Activated T-helper 2 cell treated with anti-CD3 and anti-CD28 coated beads, Interferon-gamma antibody, Interleukin-2, Interleukin-4, amounts not matched to agents 10 μg/mL and 5 μg/mL and 100 μg/mL, durations not matched to agents 14 hours and 24 hours and 36 hours (primary cell): ENCODE measurements at regions not wholly inside any gene's neighbourhood (a gene's known extent, or its start where the extent isn't known, plus 50 kb on each side); places are given as distances from the start of the nearest gene placed in this dataset.
A peak's percentile ranks its signal among the peaks of the same experiment; 100 is the strongest.

ENCODE experiments used
- DNase-seq: peaks from one replicate; pipeline ENCODE4 v3.0.0; 2021; ENCODE audit warnings: low spot score
- H3K27ac Mint-ChIP-seq: one replicate; pipeline ENCODE4 v1.8.0; 2021; ENCODE audit warnings: mixed read lengths
- H3K27me3 Mint-ChIP-seq: one replicate; pipeline ENCODE4 v1.8.0; 2021; ENCODE audit warnings: low read depth, mixed read lengths
- H3K36me3 Mint-ChIP-seq: one replicate; pipeline ENCODE4 v1.8.0; 2021; ENCODE audit warnings: low read depth, mixed read lengths
- H3K4me1 Mint-ChIP-seq: one replicate; pipeline ENCODE4 v1.8.0; 2021; ENCODE audit warnings: low read depth, mixed read lengths
- H3K4me3 Mint-ChIP-seq: one replicate; pipeline ENCODE4 v1.8.0; 2021; ENCODE audit warnings: low read depth, mild to moderate bottlenecking, moderate library complexity, mixed read lengths
- H3K9me3 Mint-ChIP-seq: one replicate; pipeline ENCODE4 v1.8.0; 2021; ENCODE audit warnings: mixed read lengths
- intact Hi-C: fragments of 100-400 bp; cut with micrococcal nuclease; formaldehyde crosslinking; loops from one replicate; pipeline ENCODE4 v1.15.1; 2023

- H3K4me3 Mint-ChIP-seq, result peak overlapping the region; percentile 59
- peaks cover 35% of the 10 kb centered on the region for H3K4me1 Mint-ChIP-seq
- peaks cover 3% of the 10 kb centered on the region for H3K36me3 Mint-ChIP-seq
- peak overlapping the region; percentile 94 for H3K27ac Mint-ChIP-seq
- no peaks in the 10 kb centered on the region for H3K27me3 Mint-ChIP-seq
- DNase-seq, result no peak
- H3K9me3 Mint-ChIP-seq, result no peaks in the 10 kb centered on the region
- intact Hi-C loops, result no loop called here
These were observed 51.6 kb upstream of the SRP54 start for GRCh38 chr14:34931206-34931605.

GRCh38 chr14:34930591-34931091 lies 52.2 kb upstream of the SRP54 start:
- peak overlapping the region; percentile 59 for H3K4me3 Mint-ChIP-seq
- peaks cover 3% of the 10 kb centered on the region for H3K36me3 Mint-ChIP-seq
- no peaks in the 10 kb centered on the region for H3K27me3 Mint-ChIP-seq
- intact Hi-C loops, result loop anchor here (1.0 kb wide), 3 partner anchors 52 to 216 kb away; partner anchors contain the start of genes CFL2 and SRP54
- H3K27ac Mint-ChIP-seq, result peak overlapping the region; percentile 94
- no peaks in the 10 kb centered on the region for H3K9me3 Mint-ChIP-seq
- DNase-seq, result no peak
- H3K4me1 Mint-ChIP-seq, result peaks cover 35% of the 10 kb centered on the region

- DNase-seq, result no peak
- H3K9me3 Mint-ChIP-seq, result no peaks in the 10 kb centered on the region
- no peak overlapping the region for H3K4me3 Mint-ChIP-seq
These were observed 51.4 kb upstream of the BAZ1A start for GRCh38 chr14:34926552-34926951.

More at GRCh38 chr14:34926552-34926951, 51.4 kb upstream of the BAZ1A start:
- no peak overlapping the region for H3K27ac Mint-ChIP-seq
- intact Hi-C loops, result no loop called here
- peaks cover 3% of the 10 kb centered on the region for H3K36me3 Mint-ChIP-seq
- no peaks in the 10 kb centered on the region for H3K27me3 Mint-ChIP-seq
- H3K4me1 Mint-ChIP-seq, result peaks cover 22% of the 10 kb centered on the region
